ENCODE measurements at regions not wholly inside any gene's neighbourhood (a gene's known extent, or its start where the extent isn't known, plus 50 kb on each side); places are given as distances from the start of the nearest gene placed in this dataset.

GRCh38 chr11:20275987-20276965 lies 87.2 kb upstream of the HTATIP2 start:
- TF ChIP-seq, protein P1, sequence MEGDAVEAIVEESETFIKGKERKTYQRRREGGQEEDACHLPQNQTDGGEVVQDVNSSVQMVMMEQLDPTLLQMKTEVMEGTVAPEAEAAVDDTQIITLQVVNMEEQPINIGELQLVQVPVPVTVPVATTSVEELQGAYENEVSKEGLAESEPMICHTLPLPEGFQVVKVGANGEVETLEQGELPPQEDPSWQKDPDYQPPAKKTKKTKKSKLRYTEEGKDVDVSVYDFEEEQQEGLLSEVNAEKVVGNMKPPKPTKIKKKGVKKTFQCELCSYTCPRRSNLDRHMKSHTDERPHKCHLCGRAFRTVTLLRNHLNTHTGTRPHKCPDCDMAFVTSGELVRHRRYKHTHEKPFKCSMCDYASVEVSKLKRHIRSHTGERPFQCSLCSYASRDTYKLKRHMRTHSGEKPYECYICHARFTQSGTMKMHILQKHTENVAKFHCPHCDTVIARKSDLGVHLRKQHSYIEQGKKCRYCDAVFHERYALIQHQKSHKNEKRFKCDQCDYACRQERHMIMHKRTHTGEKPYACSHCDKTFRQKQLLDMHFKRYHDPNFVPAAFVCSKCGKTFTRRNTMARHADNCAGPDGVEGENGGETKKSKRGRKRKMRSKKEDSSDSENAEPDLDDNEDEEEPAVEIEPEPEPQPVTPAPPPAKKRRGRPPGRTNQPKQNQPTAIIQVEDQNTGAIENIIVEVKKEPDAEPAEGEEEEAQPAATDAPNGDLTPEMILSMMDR (IDR thresholded peaks at IDR 0.05; ENCODE audit: low read depth, low read length, missing control alignments) = no peak
- no peak for DNase-seq (ENCODE audit: extremely low read depth, low read depth)
- no peak overlapping the region for H3K4me3 ChIP-seq (replicated peaks; ENCODE audit: low read depth, low read length)

DNA sequence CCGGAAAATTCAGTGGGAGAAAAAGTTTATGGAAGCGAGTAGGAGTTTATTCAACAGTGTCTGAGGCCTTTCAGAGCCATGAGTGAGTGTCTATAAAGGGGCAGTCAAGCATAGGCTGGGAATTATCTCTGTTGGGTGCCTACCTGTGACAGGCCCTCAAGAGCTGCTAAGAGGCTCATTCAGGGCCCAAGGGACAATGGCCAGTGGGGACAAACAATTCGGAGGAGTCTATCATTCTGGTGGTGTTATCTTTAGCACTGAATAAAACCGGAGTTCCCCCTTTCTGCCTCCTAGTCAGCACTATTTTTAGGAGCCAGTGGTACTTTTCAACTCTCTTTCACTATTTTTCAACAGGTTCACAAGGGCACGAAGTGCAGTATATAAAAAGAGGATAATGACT lies 89.5 kb upstream of the HTATIP2 start:
- TF ChIP-seq, protein P1 (IDR thresholded peaks at IDR 0.05; ENCODE audit: low read depth, low read length, missing control alignments) = no peak
- H3K4me3 ChIP-seq (replicated peaks; ENCODE audit: low read depth, low read length) = no peak overlapping the region
- DNase-seq (ENCODE audit: extremely low read depth, low read depth) = no peak

GRCh38 chr11:20261526-20261925 lies 101.3 kb upstream of the DBX1 start:
- TF ChIP-seq, protein P1 (IDR thresholded peaks at IDR 0.05; ENCODE audit: low read depth, low read length, missing control alignments) = no peak
- no peak overlapping the region for H3K4me3 ChIP-seq (replicated peaks; ENCODE audit: low read depth, low read length)
- no peak for DNase-seq (ENCODE audit: extremely low read depth, low read depth)

GRCh38 chr11:20260307-20260706 lies 100.0 kb upstream of the DBX1 start:
- DNase-seq (ENCODE audit: extremely low read depth, low read depth) = no peak
- H3K4me3 ChIP-seq (replicated peaks; ENCODE audit: low read depth, low read length) = no peak overlapping the region
- TF ChIP-seq, protein P1 (IDR thresholded peaks at IDR 0.05; ENCODE audit: low read depth, low read length, missing control alignments) = no peak

- no peak overlapping the region for H3K4me3 ChIP-seq (replicated peaks; ENCODE audit: low read depth, low read length)
- peak; percentile 5 for DNase-seq (ENCODE audit: extremely low read depth, low read depth)
- TF ChIP-seq, protein P1 (IDR thresholded peaks at IDR 0.05; ENCODE audit: low read depth, low read length, missing control alignments) = no peak
Observed at GRCh38 chr11:20259506-20259905, 99.2 kb upstream of the DBX1 start.

- TF ChIP-seq, protein P1 (IDR thresholded peaks at IDR 0.05; ENCODE audit: low read depth, low read length, missing control alignments) = no peak
- no peak overlapping the region for H3K4me3 ChIP-seq (replicated peaks; ENCODE audit: low read depth, low read length)
- no peak for DNase-seq (ENCODE audit: extremely low read depth, low read depth)
Observed at GRCh38 chr11:20258376-20258895, 98.2 kb upstream of the DBX1 start.
